SK-N-SH (cell line): ENCODE measurements at regions not wholly inside any gene's neighbourhood (a gene's known extent, or its start where the extent isn't known, plus 50 kb on each side); places are given as distances from the start of the nearest gene placed in this dataset.

Source experiments
- EP300 ChIP-seq, 2 experiments: IDR thresholded peaks; 2 replicates each; pipeline versions ENCODE4 v1.4.0 to v1.6.1; 2012; ENCODE audit warnings: borderline replicate concordance in 1 of 2, low read depth in 1 of 2, low read length in 1 of 2
- MEF2A ChIP-seq: IDR thresholded peaks from 2 replicates; pipeline ENCODE4 v1.4.0; 2012; ENCODE audit warnings: low read depth, borderline replicate concordance
- NFIC ChIP-seq: IDR thresholded peaks from 2 replicates; pipeline ENCODE4 v1.4.0; 2012; ENCODE audit warnings: borderline replicate concordance
- POLR2AphosphoS5 ChIP-seq: IDR thresholded peaks from 2 replicates; pipeline ENCODE4 v1.6.1; 2012; ENCODE audit warnings: low read depth, low read length
- TCF12 ChIP-seq: IDR thresholded peaks from 2 replicates; pipeline ENCODE4 v1.4.0; 2012
- TF ChIP-seq, protein P1 (sequence below): fragments of 200-600 bp; sonication (generic); IDR thresholded peaks from 2 replicates; pipeline ENCODE4 v1.6.1; 2017; ENCODE audit warnings: antibody characterized with exemption, mild to moderate bottlenecking, moderate library complexity
- TF ChIP-seq, protein P2 (sequence below): IDR thresholded peaks from 2 replicates; pipeline ENCODE4 v1.6.1; 2012; ENCODE audit warnings: mild to moderate bottlenecking, low read depth, low read length, moderate library complexity
- TF ChIP-seq, protein P3 (sequence below): IDR thresholded peaks from 2 replicates; pipeline ENCODE4 v1.4.0; 2012; ENCODE audit warnings: low read depth, borderline replicate concordance
- TF ChIP-seq, protein P4 (sequence below): fragments of 150-350 bp; IDR thresholded peaks from 2 replicates; pipeline ENCODE4 v1.6.1; 2017; ENCODE audit warnings: antibody characterized with exemption, low read length, low read depth, borderline replicate concordance

DNA sequence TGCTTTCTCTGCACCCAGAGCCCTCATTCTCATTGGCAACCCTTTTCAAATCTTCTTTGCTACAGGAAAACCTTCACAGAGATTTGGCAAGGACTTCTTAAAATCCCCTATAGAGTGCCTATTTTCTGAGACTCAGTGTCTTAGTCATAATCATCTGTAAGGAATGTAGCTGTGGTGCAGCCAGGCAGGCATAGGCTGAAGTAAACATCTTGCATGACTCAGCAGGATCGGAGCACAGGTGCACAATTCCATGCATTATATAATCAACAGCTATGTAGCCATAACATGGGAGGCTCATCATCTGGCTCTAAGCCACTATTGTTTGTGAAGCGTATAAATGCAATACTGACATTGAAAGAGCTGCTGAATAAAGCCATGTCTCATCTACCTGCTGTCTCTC is 368.8 kb downstream of the MAGEE1 start:
- TF ChIP-seq TCF12, result no peak
- TF ChIP-seq, protein P1, sequence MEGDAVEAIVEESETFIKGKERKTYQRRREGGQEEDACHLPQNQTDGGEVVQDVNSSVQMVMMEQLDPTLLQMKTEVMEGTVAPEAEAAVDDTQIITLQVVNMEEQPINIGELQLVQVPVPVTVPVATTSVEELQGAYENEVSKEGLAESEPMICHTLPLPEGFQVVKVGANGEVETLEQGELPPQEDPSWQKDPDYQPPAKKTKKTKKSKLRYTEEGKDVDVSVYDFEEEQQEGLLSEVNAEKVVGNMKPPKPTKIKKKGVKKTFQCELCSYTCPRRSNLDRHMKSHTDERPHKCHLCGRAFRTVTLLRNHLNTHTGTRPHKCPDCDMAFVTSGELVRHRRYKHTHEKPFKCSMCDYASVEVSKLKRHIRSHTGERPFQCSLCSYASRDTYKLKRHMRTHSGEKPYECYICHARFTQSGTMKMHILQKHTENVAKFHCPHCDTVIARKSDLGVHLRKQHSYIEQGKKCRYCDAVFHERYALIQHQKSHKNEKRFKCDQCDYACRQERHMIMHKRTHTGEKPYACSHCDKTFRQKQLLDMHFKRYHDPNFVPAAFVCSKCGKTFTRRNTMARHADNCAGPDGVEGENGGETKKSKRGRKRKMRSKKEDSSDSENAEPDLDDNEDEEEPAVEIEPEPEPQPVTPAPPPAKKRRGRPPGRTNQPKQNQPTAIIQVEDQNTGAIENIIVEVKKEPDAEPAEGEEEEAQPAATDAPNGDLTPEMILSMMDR, result no peak
- TF ChIP-seq, protein P2, sequence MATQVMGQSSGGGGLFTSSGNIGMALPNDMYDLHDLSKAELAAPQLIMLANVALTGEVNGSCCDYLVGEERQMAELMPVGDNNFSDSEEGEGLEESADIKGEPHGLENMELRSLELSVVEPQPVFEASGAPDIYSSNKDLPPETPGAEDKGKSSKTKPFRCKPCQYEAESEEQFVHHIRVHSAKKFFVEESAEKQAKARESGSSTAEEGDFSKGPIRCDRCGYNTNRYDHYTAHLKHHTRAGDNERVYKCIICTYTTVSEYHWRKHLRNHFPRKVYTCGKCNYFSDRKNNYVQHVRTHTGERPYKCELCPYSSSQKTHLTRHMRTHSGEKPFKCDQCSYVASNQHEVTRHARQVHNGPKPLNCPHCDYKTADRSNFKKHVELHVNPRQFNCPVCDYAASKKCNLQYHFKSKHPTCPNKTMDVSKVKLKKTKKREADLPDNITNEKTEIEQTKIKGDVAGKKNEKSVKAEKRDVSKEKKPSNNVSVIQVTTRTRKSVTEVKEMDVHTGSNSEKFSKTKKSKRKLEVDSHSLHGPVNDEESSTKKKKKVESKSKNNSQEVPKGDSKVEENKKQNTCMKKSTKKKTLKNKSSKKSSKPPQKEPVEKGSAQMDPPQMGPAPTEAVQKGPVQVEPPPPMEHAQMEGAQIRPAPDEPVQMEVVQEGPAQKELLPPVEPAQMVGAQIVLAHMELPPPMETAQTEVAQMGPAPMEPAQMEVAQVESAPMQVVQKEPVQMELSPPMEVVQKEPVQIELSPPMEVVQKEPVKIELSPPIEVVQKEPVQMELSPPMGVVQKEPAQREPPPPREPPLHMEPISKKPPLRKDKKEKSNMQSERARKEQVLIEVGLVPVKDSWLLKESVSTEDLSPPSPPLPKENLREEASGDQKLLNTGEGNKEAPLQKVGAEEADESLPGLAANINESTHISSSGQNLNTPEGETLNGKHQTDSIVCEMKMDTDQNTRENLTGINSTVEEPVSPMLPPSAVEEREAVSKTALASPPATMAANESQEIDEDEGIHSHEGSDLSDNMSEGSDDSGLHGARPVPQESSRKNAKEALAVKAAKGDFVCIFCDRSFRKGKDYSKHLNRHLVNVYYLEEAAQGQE, result no peak
- TF ChIP-seq POLR2AphosphoS5, result no peak
- no peak for TF ChIP-seq NFIC
- no peak for TF ChIP-seq MEF2A
- TF ChIP-seq, protein P3, sequence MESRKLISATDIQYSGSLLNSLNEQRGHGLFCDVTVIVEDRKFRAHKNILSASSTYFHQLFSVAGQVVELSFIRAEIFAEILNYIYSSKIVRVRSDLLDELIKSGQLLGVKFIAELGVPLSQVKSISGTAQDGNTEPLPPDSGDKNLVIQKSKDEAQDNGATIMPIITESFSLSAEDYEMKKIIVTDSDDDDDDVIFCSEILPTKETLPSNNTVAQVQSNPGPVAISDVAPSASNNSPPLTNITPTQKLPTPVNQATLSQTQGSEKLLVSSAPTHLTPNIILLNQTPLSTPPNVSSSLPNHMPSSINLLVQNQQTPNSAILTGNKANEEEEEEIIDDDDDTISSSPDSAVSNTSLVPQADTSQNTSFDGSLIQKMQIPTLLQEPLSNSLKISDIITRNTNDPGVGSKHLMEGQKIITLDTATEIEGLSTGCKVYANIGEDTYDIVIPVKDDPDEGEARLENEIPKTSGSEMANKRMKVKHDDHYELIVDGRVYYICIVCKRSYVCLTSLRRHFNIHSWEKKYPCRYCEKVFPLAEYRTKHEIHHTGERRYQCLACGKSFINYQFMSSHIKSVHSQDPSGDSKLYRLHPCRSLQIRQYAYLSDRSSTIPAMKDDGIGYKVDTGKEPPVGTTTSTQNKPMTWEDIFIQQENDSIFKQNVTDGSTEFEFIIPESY, result no peak
- TF ChIP-seq, protein P4, sequence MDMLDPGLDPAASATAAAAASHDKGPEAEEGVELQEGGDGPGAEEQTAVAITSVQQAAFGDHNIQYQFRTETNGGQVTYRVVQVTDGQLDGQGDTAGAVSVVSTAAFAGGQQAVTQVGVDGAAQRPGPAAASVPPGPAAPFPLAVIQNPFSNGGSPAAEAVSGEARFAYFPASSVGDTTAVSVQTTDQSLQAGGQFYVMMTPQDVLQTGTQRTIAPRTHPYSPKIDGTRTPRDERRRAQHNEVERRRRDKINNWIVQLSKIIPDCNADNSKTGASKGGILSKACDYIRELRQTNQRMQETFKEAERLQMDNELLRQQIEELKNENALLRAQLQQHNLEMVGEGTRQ, result no peak
- no peak for TF ChIP-seq EP300 (IDR thresholded peaks at IDR 0.05; ENCODE audit: borderline replicate concordance in 1 of 2, low read depth in 1 of 2, low read length in 1 of 2)
